ENCODE measurements at regions not wholly inside any gene's neighbourhood (a gene's known extent, or its start where the extent isn't known, plus 50 kb on each side); places are given as distances from the start of the nearest gene placed in this dataset.

DNA sequence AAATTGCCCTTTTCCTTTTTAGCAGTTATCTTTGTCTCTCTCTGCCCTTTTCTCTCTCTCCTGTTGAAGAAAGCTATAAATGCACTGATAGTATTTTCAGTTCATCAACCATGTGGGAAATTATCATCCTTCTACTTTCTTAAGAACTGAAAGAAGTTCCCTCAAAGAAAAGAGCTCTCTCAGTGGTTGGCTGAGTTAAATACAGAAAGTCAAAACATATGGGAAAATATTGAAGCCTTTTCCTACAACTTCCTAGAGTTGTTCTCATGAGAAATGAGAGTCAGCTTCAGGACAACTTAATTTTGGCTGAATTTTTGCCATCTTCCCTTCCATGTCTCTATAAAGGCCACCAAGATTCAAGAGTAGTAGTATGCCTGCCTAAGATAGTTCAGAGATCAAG lies 96.7 kb downstream of the NFKBIZ start:
- TF ChIP-seq, protein P1, sequence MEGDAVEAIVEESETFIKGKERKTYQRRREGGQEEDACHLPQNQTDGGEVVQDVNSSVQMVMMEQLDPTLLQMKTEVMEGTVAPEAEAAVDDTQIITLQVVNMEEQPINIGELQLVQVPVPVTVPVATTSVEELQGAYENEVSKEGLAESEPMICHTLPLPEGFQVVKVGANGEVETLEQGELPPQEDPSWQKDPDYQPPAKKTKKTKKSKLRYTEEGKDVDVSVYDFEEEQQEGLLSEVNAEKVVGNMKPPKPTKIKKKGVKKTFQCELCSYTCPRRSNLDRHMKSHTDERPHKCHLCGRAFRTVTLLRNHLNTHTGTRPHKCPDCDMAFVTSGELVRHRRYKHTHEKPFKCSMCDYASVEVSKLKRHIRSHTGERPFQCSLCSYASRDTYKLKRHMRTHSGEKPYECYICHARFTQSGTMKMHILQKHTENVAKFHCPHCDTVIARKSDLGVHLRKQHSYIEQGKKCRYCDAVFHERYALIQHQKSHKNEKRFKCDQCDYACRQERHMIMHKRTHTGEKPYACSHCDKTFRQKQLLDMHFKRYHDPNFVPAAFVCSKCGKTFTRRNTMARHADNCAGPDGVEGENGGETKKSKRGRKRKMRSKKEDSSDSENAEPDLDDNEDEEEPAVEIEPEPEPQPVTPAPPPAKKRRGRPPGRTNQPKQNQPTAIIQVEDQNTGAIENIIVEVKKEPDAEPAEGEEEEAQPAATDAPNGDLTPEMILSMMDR (IDR thresholded peaks at IDR 0.05; ENCODE audit: low read length) = no peak
- TF ChIP-seq EZH2phosphoT487 (IDR thresholded peaks at IDR 0.05; ENCODE audit: low read length) = no peak

Measured in MM.1S (cell line).